Colon (tissue), 2 donors: ENCODE measurements at regions not wholly inside any gene's neighbourhood (a gene's known extent, or its start where the extent isn't known, plus 50 kb on each side); places are given as distances from the start of the nearest gene placed in this dataset.
"Not testable (repeated sequence)": the region's sequence is repeated elsewhere in the genome, so short reads cannot be mapped to it uniquely, and the experiment has no call there.

Experiments
- FAIRE-seq: peaks from 2 replicates; lab custom pipeline; 2012; peaks lifted over from hg19 to GRCh38; lab: Jason Lieb, UNC
- donor health status: control.
- donor health status: control.

- no peak for FAIRE-seq
Observed at GRCh38 chr6:113049190-113049589, 702.1 kb downstream of the RFPL4B start.

GRCh38 chr6:113050010-113050858 is 703.1 kb downstream of the RFPL4B start:
- FAIRE-seq, result no peak

- FAIRE-seq, result no peak
Observed at GRCh38 chr6:113050979-113051378, 703.8 kb downstream of the RFPL4B start.

DNA sequence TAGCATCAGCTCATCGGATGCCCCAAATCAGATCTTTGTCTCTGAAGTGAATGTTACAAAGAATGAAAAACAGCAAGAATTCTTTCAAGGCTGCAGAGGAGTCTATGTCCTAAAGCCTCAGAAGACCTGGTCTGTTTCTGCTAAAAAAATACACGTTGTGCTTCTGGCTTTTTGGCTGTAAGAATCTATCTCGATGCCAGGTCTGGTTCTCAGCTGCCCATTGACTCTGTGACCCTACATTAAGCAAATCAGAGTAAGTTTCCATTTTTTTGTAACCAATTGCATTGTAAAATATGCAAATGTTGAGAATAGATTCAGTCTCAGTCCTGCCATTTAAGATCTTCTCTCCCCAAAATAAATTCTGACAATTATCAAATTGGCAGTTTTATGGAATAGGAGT is 705.4 kb downstream of the RFPL4B start:
- no peak for FAIRE-seq

GRCh38 chr6:113055061-113055460 is 707.9 kb downstream of the RFPL4B start:
- FAIRE-seq, result no peak

- FAIRE-seq, result no peak
Observed at GRCh38 chr6:113055998-113056397, 708.9 kb downstream of the RFPL4B start.

DNA sequence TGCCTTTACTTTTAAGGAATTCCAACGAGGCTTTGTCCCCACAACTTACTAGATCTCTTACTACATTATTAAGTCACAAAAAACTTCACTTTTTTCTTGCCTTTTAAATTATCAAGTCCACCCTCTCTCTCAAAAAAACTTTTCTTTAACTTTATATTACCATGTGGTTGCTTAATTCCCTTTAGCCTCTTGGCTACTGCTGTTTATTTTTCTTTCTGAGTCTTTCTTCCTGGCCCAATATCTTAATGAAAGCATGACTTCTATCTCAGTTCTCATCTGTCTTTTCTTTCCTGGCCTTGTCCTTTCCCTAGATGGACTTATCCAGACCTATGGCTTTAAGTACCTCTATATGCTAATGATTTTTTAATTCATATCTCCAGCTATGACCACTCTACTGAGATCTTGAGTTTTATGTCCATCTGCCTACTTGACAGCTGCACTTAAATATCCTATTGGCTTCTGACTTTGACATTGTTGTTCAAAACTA is 710.5 kb downstream of the RFPL4B start:
- no peak for FAIRE-seq

- no peak for FAIRE-seq
Observed at GRCh38 chr6:113060664-113061063, 713.5 kb downstream of the RFPL4B start.

- no peak for FAIRE-seq
Observed at GRCh38 chr6:113065611-113066010, 718.5 kb downstream of the RFPL4B start.

GRCh38 chr6:113067612-113068275 is 720.6 kb downstream of the RFPL4B start:
- FAIRE-seq, result no peak

GRCh38 chr6:113068570-113068969 is 721.4 kb downstream of the RFPL4B start:
- no peak for FAIRE-seq

- FAIRE-seq, result not testable (repeated sequence)
Observed at GRCh38 chr6:113070681-113071080, 723.6 kb downstream of the RFPL4B start.

- peak; percentile 43 for FAIRE-seq
Observed at GRCh38 chr6:113073611-113074191, 726.6 kb downstream of the RFPL4B start.

- FAIRE-seq, result no peak
Observed at GRCh38 chr6:113076116-113076515, 729.0 kb downstream of the RFPL4B start.

DNA sequence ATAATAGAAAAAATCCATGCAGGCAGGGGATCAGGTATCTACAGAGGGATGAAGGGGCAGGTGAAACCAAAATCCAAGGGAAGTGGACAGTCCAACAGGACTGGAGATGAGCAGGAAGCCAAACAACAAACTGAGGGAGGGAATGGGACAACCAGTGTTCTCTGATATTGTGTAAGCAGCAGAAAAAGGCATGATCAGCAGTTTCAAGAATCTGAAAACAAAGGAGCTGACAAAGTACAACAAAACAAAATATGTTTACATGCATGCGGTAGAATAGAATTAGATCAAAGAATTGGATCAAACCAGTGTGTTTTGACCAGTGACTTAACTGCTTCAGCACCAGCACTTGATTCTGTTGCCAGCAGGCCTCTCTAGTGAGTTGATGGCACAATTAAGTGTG is 729.7 kb downstream of the RFPL4B start:
- no peak for FAIRE-seq

GRCh38 chr6:113077794-113078193 is 730.7 kb downstream of the RFPL4B start:
- FAIRE-seq, result no peak

- no peak for FAIRE-seq
Observed at GRCh38 chr6:113078791-113079190, 731.7 kb downstream of the RFPL4B start.

DNA sequence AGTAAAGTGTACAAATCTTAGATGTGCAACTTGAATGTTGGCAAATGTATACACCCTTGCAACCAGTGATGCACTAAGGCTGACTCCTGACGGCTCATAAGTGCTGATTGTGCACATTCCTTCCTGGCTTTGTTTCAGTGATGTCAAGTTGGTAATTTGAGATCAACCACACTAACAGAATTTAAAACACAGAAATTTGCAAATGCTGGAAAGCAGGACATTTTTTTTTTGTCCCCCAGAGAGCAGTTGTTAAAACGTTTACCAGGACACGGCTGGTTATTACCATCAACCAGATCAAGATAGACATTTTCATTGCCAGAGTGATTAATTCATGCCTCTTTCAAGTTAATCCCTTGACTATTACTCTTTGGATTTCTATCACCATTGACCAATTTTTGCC is 735.6 kb downstream of the RFPL4B start:
- no peak for FAIRE-seq

- FAIRE-seq, result no peak
Observed at GRCh38 chr6:113083947-113084346, 736.8 kb downstream of the RFPL4B start.

GRCh38 chr6:113089056-113089455 is 741.9 kb downstream of the RFPL4B start:
- no peak for FAIRE-seq

GRCh38 chr6:113092795-113093194 is 745.7 kb downstream of the RFPL4B start:
- FAIRE-seq, result no peak

DNA sequence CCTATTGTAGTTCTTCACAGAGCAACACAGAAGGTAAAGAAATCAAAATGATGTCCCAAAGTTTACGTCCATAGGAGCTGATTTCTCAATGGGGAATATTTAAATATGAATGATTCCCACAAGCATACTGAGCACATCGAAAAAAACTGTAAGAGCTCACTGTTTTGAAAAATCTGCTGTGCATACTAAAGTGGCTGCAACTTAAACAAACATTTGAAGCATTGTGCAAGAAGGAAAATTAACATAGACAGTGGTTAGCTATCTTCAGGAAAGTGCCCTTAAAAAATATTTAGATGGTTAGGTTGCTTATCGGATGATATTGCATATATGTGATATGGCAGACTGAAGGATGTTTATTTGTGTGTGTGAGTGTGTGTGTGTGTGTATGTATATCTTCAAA is 747.6 kb downstream of the RFPL4B start:
- no peak for FAIRE-seq

- FAIRE-seq, result no peak
Observed at GRCh38 chr6:113095841-113096240, 748.7 kb downstream of the RFPL4B start.
